ENCODE measurements at regions not wholly inside any gene's neighbourhood (a gene's known extent, or its start where the extent isn't known, plus 50 kb on each side); places are given as distances from the start of the nearest gene placed in this dataset.

- no peak overlapping the region for H3K27ac ChIP-seq (ENCODE audit: low read depth, low read length)
- H3K36me3 ChIP-seq (ENCODE audit: control insufficient read depth in 1 of 2, insufficient read depth in 2 of 2, low read length in 2 of 2): no peaks in the 10 kb centered on the region
- H3K4me3 ChIP-seq (ENCODE audit: low read depth in 1 of 2, low read length in 2 of 2): no peak overlapping the region
- H3K9ac ChIP-seq (ENCODE audit: low read depth in 1 of 2, low read length in 2 of 2): no peak overlapping the region
- H3K9me3 ChIP-seq (ENCODE audit: control insufficient read depth in 1 of 2, low read length in 2 of 2): peaks cover 0 to 4% of the 10 kb centered on the region in 2 donors
- no peaks in the 10 kb centered on the region for H3K27me3 ChIP-seq (ENCODE audit: control insufficient read depth in 1 of 2, insufficient read depth in 2 of 2, low read length in 2 of 2)
- H3K4me1 ChIP-seq (ENCODE audit: control insufficient read depth in 1 of 2, insufficient read depth in 2 of 2, low read length in 2 of 2): no peaks in the 10 kb centered on the region
Measured at GRCh38 chr1:80925130-80925805, 875.5 kb upstream of the ADGRL2 start.

- Histone ChIP-seq H3K27me3 (ENCODE audit: control insufficient read depth in 1 of 2, insufficient read depth in 2 of 2, low read length in 2 of 2) (no peaks in the 10 kb centered on the region), H3K9me3 (ENCODE audit: control insufficient read depth in 1 of 2, low read length in 2 of 2) (no peaks in the 10 kb centered on the region), H3K9ac (ENCODE audit: low read depth in 1 of 2, low read length in 2 of 2) (no peak overlapping the region), H3K4me3 (ENCODE audit: low read depth in 1 of 2, low read length in 2 of 2) (no peak overlapping the region), H3K4me1 (ENCODE audit: control insufficient read depth in 1 of 2, insufficient read depth in 2 of 2, low read length in 2 of 2) (no peaks in the 10 kb centered on the region), H3K36me3 (ENCODE audit: control insufficient read depth in 1 of 2, insufficient read depth in 2 of 2, low read length in 2 of 2) (no peaks in the 10 kb centered on the region), H3K27ac (ENCODE audit: low read depth, low read length) (no peak overlapping the region)
Measured at GRCh38 chr1:80924290-80924689, 876.4 kb upstream of the ADGRL2 start.

GRCh38 chr1:80922906-80923305 lies 877.8 kb upstream of the ADGRL2 start:
- no peaks in the 10 kb centered on the region for H3K27me3 ChIP-seq (ENCODE audit: control insufficient read depth in 1 of 2, insufficient read depth in 2 of 2, low read length in 2 of 2)
- H3K9ac ChIP-seq (ENCODE audit: low read depth in 1 of 2, low read length in 2 of 2): no peak overlapping the region
- no peak overlapping the region for H3K4me3 ChIP-seq (ENCODE audit: low read depth in 1 of 2, low read length in 2 of 2)
- H3K36me3 ChIP-seq (ENCODE audit: control insufficient read depth in 1 of 2, insufficient read depth in 2 of 2, low read length in 2 of 2): no peaks in the 10 kb centered on the region
- H3K4me1 ChIP-seq (ENCODE audit: control insufficient read depth in 1 of 2, insufficient read depth in 2 of 2, low read length in 2 of 2): no peaks in the 10 kb centered on the region
- H3K27ac ChIP-seq (ENCODE audit: low read depth, low read length): no peak overlapping the region
- H3K9me3 ChIP-seq (ENCODE audit: control insufficient read depth in 1 of 2, low read length in 2 of 2): no peaks in the 10 kb centered on the region

GRCh38 chr1:80919426-80919825 lies 881.3 kb upstream of the ADGRL2 start:
- H3K27ac ChIP-seq (ENCODE audit: low read depth, low read length): no peak overlapping the region
- no peak overlapping the region for H3K4me3 ChIP-seq (ENCODE audit: low read depth in 1 of 2, low read length in 2 of 2)
- H3K9me3 ChIP-seq (ENCODE audit: control insufficient read depth in 1 of 2, low read length in 2 of 2): no peaks in the 10 kb centered on the region
- H3K36me3 ChIP-seq (ENCODE audit: control insufficient read depth in 1 of 2, insufficient read depth in 2 of 2, low read length in 2 of 2): no peaks in the 10 kb centered on the region
- no peaks in the 10 kb centered on the region for H3K4me1 ChIP-seq (ENCODE audit: control insufficient read depth in 1 of 2, insufficient read depth in 2 of 2, low read length in 2 of 2)
- H3K27me3 ChIP-seq (ENCODE audit: control insufficient read depth in 1 of 2, insufficient read depth in 2 of 2, low read length in 2 of 2): no peaks in the 10 kb centered on the region
- H3K9ac ChIP-seq (ENCODE audit: low read depth in 1 of 2, low read length in 2 of 2): no peak overlapping the region

GRCh38 chr1:80918380-80918779 lies 882.4 kb upstream of the ADGRL2 start:
- H3K4me3 ChIP-seq (ENCODE audit: low read depth in 1 of 2, low read length in 2 of 2): no peak overlapping the region
- H3K27me3 ChIP-seq (ENCODE audit: control insufficient read depth in 1 of 2, insufficient read depth in 2 of 2, low read length in 2 of 2): no peaks in the 10 kb centered on the region
- no peaks in the 10 kb centered on the region for H3K9me3 ChIP-seq (ENCODE audit: control insufficient read depth in 1 of 2, low read length in 2 of 2)
- no peak overlapping the region for H3K9ac ChIP-seq (ENCODE audit: low read depth in 1 of 2, low read length in 2 of 2)
- H3K4me1 ChIP-seq (ENCODE audit: control insufficient read depth in 1 of 2, insufficient read depth in 2 of 2, low read length in 2 of 2): no peaks in the 10 kb centered on the region
- H3K36me3 ChIP-seq (ENCODE audit: control insufficient read depth in 1 of 2, insufficient read depth in 2 of 2, low read length in 2 of 2): no peaks in the 10 kb centered on the region
- no peak overlapping the region for H3K27ac ChIP-seq (ENCODE audit: low read depth, low read length)

GRCh38 chr1:80917826-80918225 lies 882.9 kb upstream of the ADGRL2 start:
- Histone ChIP-seq H3K9ac (ENCODE audit: low read depth in 1 of 2, low read length in 2 of 2) (no peak overlapping the region), H3K27me3 (ENCODE audit: control insufficient read depth in 1 of 2, insufficient read depth in 2 of 2, low read length in 2 of 2) (no peaks in the 10 kb centered on the region), H3K27ac (ENCODE audit: low read depth, low read length) (no peak overlapping the region), H3K9me3 (ENCODE audit: control insufficient read depth in 1 of 2, low read length in 2 of 2) (no peaks in the 10 kb centered on the region), H3K4me3 (ENCODE audit: low read depth in 1 of 2, low read length in 2 of 2) (no peak overlapping the region), H3K36me3 (ENCODE audit: control insufficient read depth in 1 of 2, insufficient read depth in 2 of 2, low read length in 2 of 2) (no peaks in the 10 kb centered on the region), H3K4me1 (ENCODE audit: control insufficient read depth in 1 of 2, insufficient read depth in 2 of 2, low read length in 2 of 2) (no peaks in the 10 kb centered on the region)

- Histone ChIP-seq H3K36me3 (ENCODE audit: control insufficient read depth in 1 of 2, insufficient read depth in 2 of 2, low read length in 2 of 2) (no peaks in the 10 kb centered on the region), H3K4me1 (ENCODE audit: control insufficient read depth in 1 of 2, insufficient read depth in 2 of 2, low read length in 2 of 2) (no peaks in the 10 kb centered on the region), H3K27me3 (ENCODE audit: control insufficient read depth in 1 of 2, insufficient read depth in 2 of 2, low read length in 2 of 2) (no peaks in the 10 kb centered on the region), H3K27ac (ENCODE audit: low read depth, low read length) (no peak overlapping the region), H3K9me3 (ENCODE audit: control insufficient read depth in 1 of 2, low read length in 2 of 2) (no peaks in the 10 kb centered on the region), H3K9ac (ENCODE audit: low read depth in 1 of 2, low read length in 2 of 2) (no peak overlapping the region), H3K4me3 (ENCODE audit: low read depth in 1 of 2, low read length in 2 of 2) (no peak overlapping the region)
Measured at GRCh38 chr1:80917225-80917624, 883.5 kb upstream of the ADGRL2 start.

GRCh38 chr1:80915491-80915890 lies 885.2 kb upstream of the ADGRL2 start:
- H3K9ac ChIP-seq (ENCODE audit: low read depth in 1 of 2, low read length in 2 of 2): no peak overlapping the region
- H3K27me3 ChIP-seq (ENCODE audit: control insufficient read depth in 1 of 2, insufficient read depth in 2 of 2, low read length in 2 of 2): no peaks in the 10 kb centered on the region
- no peak overlapping the region for H3K27ac ChIP-seq (ENCODE audit: low read depth, low read length)
- no peaks in the 10 kb centered on the region for H3K4me1 ChIP-seq (ENCODE audit: control insufficient read depth in 1 of 2, insufficient read depth in 2 of 2, low read length in 2 of 2)
- no peaks in the 10 kb centered on the region for H3K9me3 ChIP-seq (ENCODE audit: control insufficient read depth in 1 of 2, low read length in 2 of 2)
- no peaks in the 10 kb centered on the region for H3K36me3 ChIP-seq (ENCODE audit: control insufficient read depth in 1 of 2, insufficient read depth in 2 of 2, low read length in 2 of 2)
- no peak overlapping the region for H3K4me3 ChIP-seq (ENCODE audit: low read depth in 1 of 2, low read length in 2 of 2)

GRCh38 chr1:80910426-80910825 lies 890.3 kb upstream of the ADGRL2 start:
- Histone ChIP-seq H3K27me3 (ENCODE audit: control insufficient read depth in 1 of 2, insufficient read depth in 2 of 2, low read length in 2 of 2) (no peaks in the 10 kb centered on the region), H3K9me3 (ENCODE audit: control insufficient read depth in 1 of 2, low read length in 2 of 2) (no peaks in the 10 kb centered on the region), H3K9ac (ENCODE audit: low read depth in 1 of 2, low read length in 2 of 2) (no peak overlapping the region), H3K4me3 (ENCODE audit: low read depth in 1 of 2, low read length in 2 of 2) (no peak overlapping the region), H3K27ac (ENCODE audit: low read depth, low read length) (no peak overlapping the region), H3K36me3 (ENCODE audit: control insufficient read depth in 1 of 2, insufficient read depth in 2 of 2, low read length in 2 of 2) (no peaks in the 10 kb centered on the region), H3K4me1 (ENCODE audit: control insufficient read depth in 1 of 2, insufficient read depth in 2 of 2, low read length in 2 of 2) (no peaks in the 10 kb centered on the region)

- Histone ChIP-seq H3K36me3 (ENCODE audit: control insufficient read depth in 1 of 2, insufficient read depth in 2 of 2, low read length in 2 of 2) (no peaks in the 10 kb centered on the region), H3K27ac (ENCODE audit: low read depth, low read length) (no peak overlapping the region), H3K4me1 (ENCODE audit: control insufficient read depth in 1 of 2, insufficient read depth in 2 of 2, low read length in 2 of 2) (no peaks in the 10 kb centered on the region), H3K27me3 (ENCODE audit: control insufficient read depth in 1 of 2, insufficient read depth in 2 of 2, low read length in 2 of 2) (no peaks in the 10 kb centered on the region), H3K4me3 (ENCODE audit: low read depth in 1 of 2, low read length in 2 of 2) (no peak overlapping the region), H3K9ac (ENCODE audit: low read depth in 1 of 2, low read length in 2 of 2) (no peak overlapping the region), H3K9me3 (ENCODE audit: control insufficient read depth in 1 of 2, low read length in 2 of 2) (no peaks in the 10 kb centered on the region)
Measured at GRCh38 chr1:80909172-80909784, 891.5 kb upstream of the ADGRL2 start.
